GM19238 (cell line): ENCODE measurements at regions not wholly inside any gene's neighbourhood (a gene's known extent, or its start where the extent isn't known, plus 50 kb on each side); places are given as distances from the start of the nearest gene placed in this dataset.
"Not testable (repeated sequence)": the region's sequence is repeated elsewhere in the genome, so short reads cannot be mapped to it uniquely, and the experiment has no call there.

Source experiments
- DNase-seq: peaks from one replicate; pipeline ENCODE4 v3.0.0; 2011; ENCODE audit warnings: low spot score; ENCODE audit not compliant: insufficient read length

GRCh38 chr9:2354216-2354615, 267.4 kb upstream of the VLDLR start:
- no peak for DNase-seq

- no peak for DNase-seq
Observed at GRCh38 chr9:2354856-2355696, 266.5 kb upstream of the VLDLR start.

- DNase-seq: no peak
Observed at GRCh38 chr9:2355697-2355983, 265.9 kb upstream of the VLDLR start.

GRCh38 chr9:2356041-2356790, 265.4 kb upstream of the VLDLR start:
- DNase-seq: no peak

GRCh38 chr9:2359891-2360471, 261.6 kb upstream of the VLDLR start:
- no peak for DNase-seq

- DNase-seq: no peak
Observed at GRCh38 chr9:2362150-2362549, 259.4 kb upstream of the VLDLR start.

- no peak for DNase-seq
Observed at GRCh38 chr9:2363138-2363745, 258.3 kb upstream of the VLDLR start.

GRCh38 chr9:2363781-2364180, 257.8 kb upstream of the VLDLR start:
- no peak for DNase-seq

- DNase-seq: no peak
Observed at GRCh38 chr9:2367970-2368369, 253.6 kb upstream of the VLDLR start.

- DNase-seq: no peak
Observed at GRCh38 chr9:2373648-2374047, 247.9 kb upstream of the VLDLR start.

GRCh38 chr9:2375114-2375513, 246.5 kb upstream of the VLDLR start:
- no peak for DNase-seq

GRCh38 chr9:2377117-2377516, 244.5 kb upstream of the VLDLR start:
- no peak for DNase-seq

GRCh38 chr9:2377834-2378233, 243.8 kb upstream of the VLDLR start:
- no peak for DNase-seq

GRCh38 chr9:2378266-2378665, 243.3 kb upstream of the VLDLR start:
- no peak for DNase-seq

- DNase-seq: no peak
Observed at GRCh38 chr9:2378816-2379215, 242.8 kb upstream of the VLDLR start.

- no peak for DNase-seq
Observed at GRCh38 chr9:2384741-2385140, 236.8 kb upstream of the VLDLR start.

- DNase-seq: no peak
Observed at GRCh38 chr9:2385746-2386145, 235.8 kb upstream of the VLDLR start.

- DNase-seq: no peak
Observed at GRCh38 chr9:2386566-2386965, 235.0 kb upstream of the VLDLR start.

GRCh38 chr9:2387166-2387565, 234.4 kb upstream of the VLDLR start:
- no peak for DNase-seq

- DNase-seq: no peak
Observed at GRCh38 chr9:2389404-2389803, 232.2 kb upstream of the VLDLR start.

GRCh38 chr9:2390028-2390427, 231.6 kb upstream of the VLDLR start:
- no peak for DNase-seq

GRCh38 chr9:2391509-2392132, 230.0 kb upstream of the VLDLR start:
- not testable (repeated sequence) for DNase-seq
